A549 (cell line): ENCODE measurements at regions not wholly inside any gene's neighbourhood (a gene's known extent, or its start where the extent isn't known, plus 50 kb on each side); places are given as distances from the start of the nearest gene placed in this dataset.

Experiments
- ATAC-seq, 2 experiments: fragments of 200-7000 bp in 1 of 2; fragments of >200 bp in 1 of 2; cut with Nextera tagmentation in 1 of 2; cut with Tn5 transposase in 1 of 2; 3 replicates each; pipeline versions ENCODE4 v1.8.0 to v1.9.1; 2018 to 2020; ENCODE audit warnings: mild to moderate bottlenecking in 1 of 2, moderate library complexity in 1 of 2
- CTCF ChIA-PET: fragments of 300-600 bp; sonication (Branson Sonifier 250); formaldehyde crosslinking; extraction: SDS; loops from one replicate; lab custom pipeline; 2021; ENCODE audit warnings: antibody characterized with exemption, inconsistent platforms; lab: Yijun Ruan, JAX
- POLR2A ChIA-PET: fragments of 350-600 bp; formaldehyde crosslinking; extraction: SDS; loops from one replicate; lab custom pipeline; 2021; ENCODE audit warnings: antibody characterized with exemption, inconsistent platforms; lab: Yijun Ruan, JAX
- DNase-seq, 2 experiments: peaks; one replicate each; pipeline versions ENCODE4 v3.0.0 to v3.0.0-alpha.2; 2011 to 2016; ENCODE audit warnings: low read depth in 1 of 2, low spot score in 1 of 2
- FAIRE-seq: peaks from 2 replicates; lab custom pipeline; 2011; peaks lifted over from hg19 to GRCh38; lab: Jason Lieb, UNC
- H3K27ac ChIP-seq, 2 experiments: fragments of >200 bp; sonication (Bioruptor Twin); formaldehyde crosslinking; 3 replicates each; pipeline ENCODE4 v1.5.1; 2016 to 2017
- H3K4me1 ChIP-seq: fragments of >200 bp; sonication (Bioruptor Twin); formaldehyde crosslinking; 3 replicates; pipeline ENCODE4 v1.6.1; 2016
- H3K4me2 ChIP-seq: fragments of >200 bp; sonication (Bioruptor Twin); formaldehyde crosslinking; 3 replicates; pipeline ENCODE4 v1.6.1; 2016
- H3K4me3 ChIP-seq: fragments of >200 bp; sonication (Bioruptor Twin); formaldehyde crosslinking; 3 replicates; pipeline ENCODE4 v1.5.1; 2016
- H3K9me3 ChIP-seq: fragments of >200 bp; sonication (Bioruptor Twin); formaldehyde crosslinking; 3 replicates; pipeline ENCODE4 v1.6.1; 2016
- BHLHE40 ChIP-seq: IDR thresholded peaks from 2 replicates; pipeline ENCODE4 v1.6.1; 2012; ENCODE audit warnings: low read depth, low read length, inconsistent platforms
- CHD2 ChIP-seq: fragments of 150-350 bp; IDR thresholded peaks from 2 replicates; pipeline ENCODE4 v1.6.1; 2014; ENCODE audit warnings: low read length; ENCODE audit not compliant: partially characterized antibody
- EHMT2 ChIP-seq: fragments of 200-600 bp; sonication (generic); IDR thresholded peaks from 2 replicates; pipeline ENCODE4 v1.6.1; 2016; ENCODE audit warnings: antibody characterized with exemption, low read depth, mild to moderate bottlenecking, moderate library complexity
- FOSB ChIP-seq: fragments of 250-450 bp; sonication (Bioruptor Pico); IDR thresholded peaks from 2 replicates; pipeline ENCODE4 v1.5.0; 2020; ENCODE audit warnings: mild to moderate bottlenecking, moderate library complexity
- HEYL ChIP-seq: fragments of 250-450 bp; sonication (Bioruptor Pico); IDR thresholded peaks from 2 replicates; pipeline ENCODE4 v1.8.0; 2021; ENCODE audit warnings: mild to moderate bottlenecking, moderate library complexity
- HOXB13 ChIP-seq: fragments of 250-450 bp; sonication (Bioruptor Pico); IDR thresholded peaks from 2 replicates; pipeline ENCODE4 v1.5.0; 2020; ENCODE audit warnings: low read depth, mild to moderate bottlenecking, moderate library complexity
- HOXB5 ChIP-seq: fragments of 250-450 bp; sonication (Bioruptor Pico); IDR thresholded peaks from 2 replicates; pipeline ENCODE4 v1.5.0; 2020; ENCODE audit warnings: mild to moderate bottlenecking, moderate library complexity
- JUNB ChIP-seq: fragments of >200 bp; sonication (Bioruptor Twin); formaldehyde crosslinking; IDR thresholded peaks from 2 replicates; pipeline ENCODE4 v1.6.1; 2016
- KDM1A ChIP-seq: fragments of 200-600 bp; sonication (generic); IDR thresholded peaks from 2 replicates; pipeline ENCODE4 v1.6.1; 2016; ENCODE audit warnings: low read depth, mild to moderate bottlenecking
- POLR2AphosphoS2 ChIP-seq: conservative IDR thresholded peaks from 2 replicates; pipeline ENCODE4 v1.6.1; 2012; ENCODE audit warnings: low read length, improper control_type of control experiment, inconsistent platforms
- RFX5 ChIP-seq: fragments of 450-650 bp; IDR thresholded peaks from 2 replicates; pipeline ENCODE4 v1.7.1; 2014; ENCODE audit warnings: antibody characterized with exemption, mild to moderate bottlenecking, moderate library complexity
- SMC3 ChIP-seq: fragments of >200 bp; sonication (Bioruptor Twin); formaldehyde crosslinking; IDR thresholded peaks from 3 replicates; pipeline ENCODE4 v1.6.1; 2018; ENCODE audit warnings: inconsistent platforms
- SREBF2 ChIP-seq: fragments of 450-650 bp; IDR thresholded peaks from 2 replicates; pipeline ENCODE4 v1.6.1; 2014; ENCODE audit warnings: mild to moderate bottlenecking, moderate library complexity
- TFCP2L1 ChIP-seq: fragments of 250-450 bp; sonication (Bioruptor Pico); IDR thresholded peaks from 2 replicates; pipeline ENCODE4 v1.5.0; 2021; ENCODE audit warnings: mild to moderate bottlenecking
- TP53 ChIP-seq: fragments of 250-450 bp; sonication (Bioruptor Pico); IDR thresholded peaks from 2 replicates; pipeline ENCODE4 v1.5.0; 2021; ENCODE audit warnings: mild to moderate bottlenecking, moderate library complexity
- ZC3H11A ChIP-seq: fragments of 450-650 bp; IDR thresholded peaks from 2 replicates; pipeline ENCODE4 v1.6.1; 2014; ENCODE audit warnings: antibody characterized with exemption, mild to moderate bottlenecking
- ZFP36 ChIP-seq: fragments of 450-650 bp; IDR thresholded peaks from 2 replicates; pipeline ENCODE4 v1.6.1; 2014; ENCODE audit warnings: borderline replicate concordance; ENCODE audit not compliant: partially characterized antibody
- ZSCAN20 ChIP-seq: fragments of 250-450 bp; sonication (Bioruptor Pico); IDR thresholded peaks from 2 replicates; pipeline ENCODE4 v1.8.0; 2022; ENCODE audit warnings: mild to moderate bottlenecking, moderate library complexity
- WGBS: methylation state at CpG from one replicate; pipeline ENCODE4 v1.1.6; 2017; ENCODE audit errors: missing lambda C conversion rate; 5-methylcytosine and 5-hydroxymethylcytosine counted together
- TF ChIP-seq, protein P1 (sequence below): IDR thresholded peaks from 2 replicates; pipeline ENCODE4 v1.6.1; 2012
- TF ChIP-seq, protein P2 (sequence below): fragments of 450-650 bp; IDR thresholded peaks from 2 replicates; pipeline ENCODE4 v1.6.1; 2014; ENCODE audit warnings: antibody characterized with exemption
- TF ChIP-seq, protein P3 (sequence below): fragments of >200 bp; sonication (Bioruptor Twin); formaldehyde crosslinking; IDR thresholded peaks from 3 replicates; pipeline ENCODE4 v1.6.1; 2016
- TF ChIP-seq, protein P4 (sequence below): IDR thresholded peaks from 2 replicates; pipeline ENCODE4 v1.6.1; 2012; ENCODE audit warnings: low read depth, borderline replicate concordance
- TF ChIP-seq, protein P5 (sequence below): fragments of >200 bp; sonication (Bioruptor Twin); formaldehyde crosslinking; IDR thresholded peaks from 3 replicates; pipeline ENCODE4 v1.5.1; 2016
- TF ChIP-seq, protein P6 (sequence below): IDR thresholded peaks from 2 replicates; pipeline ENCODE4 v1.6.1; 2012

DNA sequence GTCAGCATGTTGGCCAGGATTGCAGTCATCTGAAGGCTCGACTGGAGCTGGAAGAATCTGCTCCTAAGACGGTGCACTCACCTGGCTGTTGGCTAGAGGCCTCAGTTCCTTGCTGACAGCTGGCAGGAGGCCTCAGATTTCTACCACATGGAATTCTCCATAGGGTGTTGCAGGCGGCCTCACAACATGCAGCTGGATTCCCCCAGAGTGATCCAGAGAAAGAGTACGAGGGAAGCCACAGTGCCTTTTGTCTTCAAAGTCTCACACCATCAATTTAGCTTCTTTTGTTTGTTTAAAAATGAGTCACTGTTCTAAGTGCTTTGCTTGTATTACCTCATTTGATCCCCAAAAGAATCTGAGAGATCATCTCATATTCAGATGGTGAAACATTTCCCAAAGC is 65.5 kb upstream of the FYN start:
- DNase-seq (no peak), FAIRE-seq (no peak), ATAC-seq (no peak; a peak in 1 of 6 replicates)
- CTCF ChIA-PET: no interaction called here
- no peaks in the 10 kb centered on the region for H3K4me1 ChIP-seq
- POLR2A ChIA-PET: interaction anchor here (1.0 kb wide), 1 partner anchor 20 kb away, joined by 4 read pairs; no protein-coding TSS in a partner anchor
- no peak overlapping the region for H3K4me2 ChIP-seq
- H3K4me3 ChIP-seq: no peak overlapping the region
- no peaks in the 10 kb centered on the region; the same call in 2 of the 3 replicates for H3K9me3 ChIP-seq
- WGBS: 14% methylated on average over 4 of the region's 4 CpGs
- H3K27ac ChIP-seq: no peak overlapping the region
- TF ChIP-seq, protein P1, sequence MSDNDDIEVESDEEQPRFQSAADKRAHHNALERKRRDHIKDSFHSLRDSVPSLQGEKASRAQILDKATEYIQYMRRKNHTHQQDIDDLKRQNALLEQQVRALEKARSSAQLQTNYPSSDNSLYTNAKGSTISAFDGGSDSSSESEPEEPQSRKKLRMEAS: no peak
- TF ChIP-seq TFCP2L1: no peak
- no peak for TF ChIP-seq BHLHE40
- no peak for TF ChIP-seq SMC3
- TF ChIP-seq, protein P2, sequence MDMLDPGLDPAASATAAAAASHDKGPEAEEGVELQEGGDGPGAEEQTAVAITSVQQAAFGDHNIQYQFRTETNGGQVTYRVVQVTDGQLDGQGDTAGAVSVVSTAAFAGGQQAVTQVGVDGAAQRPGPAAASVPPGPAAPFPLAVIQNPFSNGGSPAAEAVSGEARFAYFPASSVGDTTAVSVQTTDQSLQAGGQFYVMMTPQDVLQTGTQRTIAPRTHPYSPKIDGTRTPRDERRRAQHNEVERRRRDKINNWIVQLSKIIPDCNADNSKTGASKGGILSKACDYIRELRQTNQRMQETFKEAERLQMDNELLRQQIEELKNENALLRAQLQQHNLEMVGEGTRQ: no peak
- TF ChIP-seq TP53: no peak
- TF ChIP-seq ZFP36: no peak
- TF ChIP-seq RFX5: no peak
- TF ChIP-seq, protein P3, sequence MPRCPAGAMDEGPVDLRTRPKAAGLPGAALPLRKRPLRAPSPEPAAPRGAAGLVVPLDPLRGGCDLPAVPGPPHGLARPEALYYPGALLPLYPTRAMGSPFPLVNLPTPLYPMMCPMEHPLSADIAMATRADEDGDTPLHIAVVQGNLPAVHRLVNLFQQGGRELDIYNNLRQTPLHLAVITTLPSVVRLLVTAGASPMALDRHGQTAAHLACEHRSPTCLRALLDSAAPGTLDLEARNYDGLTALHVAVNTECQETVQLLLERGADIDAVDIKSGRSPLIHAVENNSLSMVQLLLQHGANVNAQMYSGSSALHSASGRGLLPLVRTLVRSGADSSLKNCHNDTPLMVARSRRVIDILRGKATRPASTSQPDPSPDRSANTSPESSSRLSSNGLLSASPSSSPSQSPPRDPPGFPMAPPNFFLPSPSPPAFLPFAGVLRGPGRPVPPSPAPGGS: no peak
- no peak for TF ChIP-seq POLR2AphosphoS2
- no peak for TF ChIP-seq CHD2
- no peak for TF ChIP-seq JUNB
- TF ChIP-seq HEYL (CRISPR knock-in tag): no peak

DNA sequence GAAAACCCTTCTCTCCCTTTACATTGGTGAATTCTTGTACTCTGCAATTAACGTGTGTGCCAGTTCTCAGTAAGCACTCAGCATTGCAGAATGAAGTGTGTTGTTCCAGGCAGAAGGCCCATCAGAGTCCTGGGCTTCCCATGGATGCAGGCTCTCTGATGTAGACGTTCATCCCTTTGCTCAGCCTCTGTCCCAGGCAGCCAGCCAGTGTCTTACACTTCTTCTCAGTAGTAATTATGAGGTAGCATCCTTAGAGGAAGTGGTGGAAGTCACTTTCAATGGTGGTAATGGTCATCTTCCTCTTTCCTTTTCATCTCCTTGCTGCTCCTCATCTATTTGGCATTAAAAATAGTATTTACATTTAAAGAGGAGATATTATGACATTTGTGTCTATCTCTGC is 66.7 kb upstream of the FYN start:
- Histone ChIP-seq H3K4me3 (no peak overlapping the region), H3K4me2 (no peak overlapping the region), H3K9me3 (no peaks in the 10 kb centered on the region; the same call in 2 of the 3 replicates), H3K27ac (no peak overlapping the region), H3K4me1 (no peaks in the 10 kb centered on the region)
- ChIA-PET CTCF (interaction anchor here (1.0 kb wide), 1 partner anchor 15 kb away, joined by 3 read pairs; no protein-coding TSS in a partner anchor), POLR2A (no interaction called here)
- ATAC-seq: no peak
- FAIRE-seq: no peak
- DNase-seq: no peak
- WGBS: 32% methylated on average over 2 of the region's 2 CpGs
- TF ChIP-seq, protein P4, sequence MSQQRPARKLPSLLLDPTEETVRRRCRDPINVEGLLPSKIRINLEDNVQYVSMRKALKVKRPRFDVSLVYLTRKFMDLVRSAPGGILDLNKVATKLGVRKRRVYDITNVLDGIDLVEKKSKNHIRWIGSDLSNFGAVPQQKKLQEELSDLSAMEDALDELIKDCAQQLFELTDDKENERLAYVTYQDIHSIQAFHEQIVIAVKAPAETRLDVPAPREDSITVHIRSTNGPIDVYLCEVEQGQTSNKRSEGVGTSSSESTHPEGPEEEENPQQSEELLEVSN: no peak
- TF ChIP-seq FOSB (CRISPR knock-in tag): no peak
- no peak for TF ChIP-seq KDM1A
- TF ChIP-seq HOXB5: no peak
- no peak for TF ChIP-seq ZC3H11A

DNA sequence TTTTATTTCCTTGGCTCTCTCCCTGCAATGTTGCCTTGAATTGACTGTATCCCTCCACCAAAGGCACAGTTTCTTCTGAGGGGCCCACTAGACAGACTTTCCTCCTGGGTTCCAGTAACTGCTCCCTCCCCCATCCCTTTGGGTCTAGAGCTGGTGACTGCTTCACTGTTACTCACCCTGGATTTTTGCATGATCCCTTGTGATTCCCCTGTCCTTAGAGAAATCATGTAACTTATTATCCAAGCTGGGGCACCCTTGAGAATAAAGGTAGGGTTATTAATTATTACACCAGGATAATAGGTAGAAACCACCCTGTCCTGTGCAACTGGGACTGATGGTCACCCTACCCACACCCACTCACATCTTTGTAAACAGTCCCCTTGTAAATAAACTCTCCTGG is 67.5 kb upstream of the FYN start:
- ChIA-PET POLR2A (no interaction called here), CTCF (no interaction called here)
- no peak overlapping the region for H3K27ac ChIP-seq
- H3K9me3 ChIP-seq: no peaks in the 10 kb centered on the region; the same call in 2 of the 3 replicates
- TF ChIP-seq POLR2AphosphoS2 (no peak), HOXB13 (CRISPR knock-in tag) (no peak), HOXB5 (no peak), TP53 (no peak), EHMT2 (no peak), ZSCAN20 (no peak), SREBF2 (no peak)
- TF ChIP-seq, protein P1: no peak
- TF ChIP-seq, protein P5, sequence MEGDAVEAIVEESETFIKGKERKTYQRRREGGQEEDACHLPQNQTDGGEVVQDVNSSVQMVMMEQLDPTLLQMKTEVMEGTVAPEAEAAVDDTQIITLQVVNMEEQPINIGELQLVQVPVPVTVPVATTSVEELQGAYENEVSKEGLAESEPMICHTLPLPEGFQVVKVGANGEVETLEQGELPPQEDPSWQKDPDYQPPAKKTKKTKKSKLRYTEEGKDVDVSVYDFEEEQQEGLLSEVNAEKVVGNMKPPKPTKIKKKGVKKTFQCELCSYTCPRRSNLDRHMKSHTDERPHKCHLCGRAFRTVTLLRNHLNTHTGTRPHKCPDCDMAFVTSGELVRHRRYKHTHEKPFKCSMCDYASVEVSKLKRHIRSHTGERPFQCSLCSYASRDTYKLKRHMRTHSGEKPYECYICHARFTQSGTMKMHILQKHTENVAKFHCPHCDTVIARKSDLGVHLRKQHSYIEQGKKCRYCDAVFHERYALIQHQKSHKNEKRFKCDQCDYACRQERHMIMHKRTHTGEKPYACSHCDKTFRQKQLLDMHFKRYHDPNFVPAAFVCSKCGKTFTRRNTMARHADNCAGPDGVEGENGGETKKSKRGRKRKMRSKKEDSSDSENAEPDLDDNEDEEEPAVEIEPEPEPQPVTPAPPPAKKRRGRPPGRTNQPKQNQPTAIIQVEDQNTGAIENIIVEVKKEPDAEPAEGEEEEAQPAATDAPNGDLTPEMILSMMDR: no peak
- TF ChIP-seq, protein P6, sequence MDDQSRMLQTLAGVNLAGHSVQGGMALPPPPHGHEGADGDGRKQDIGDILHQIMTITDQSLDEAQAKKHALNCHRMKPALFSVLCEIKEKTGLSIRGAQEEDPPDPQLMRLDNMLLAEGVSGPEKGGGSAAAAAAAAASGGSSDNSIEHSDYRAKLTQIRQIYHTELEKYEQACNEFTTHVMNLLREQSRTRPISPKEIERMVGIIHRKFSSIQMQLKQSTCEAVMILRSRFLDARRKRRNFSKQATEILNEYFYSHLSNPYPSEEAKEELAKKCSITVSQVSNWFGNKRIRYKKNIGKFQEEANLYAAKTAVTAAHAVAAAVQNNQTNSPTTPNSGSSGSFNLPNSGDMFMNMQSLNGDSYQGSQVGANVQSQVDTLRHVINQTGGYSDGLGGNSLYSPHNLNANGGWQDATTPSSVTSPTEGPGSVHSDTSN: no peak
- DNase-seq (no peak), FAIRE-seq (no peak), ATAC-seq (no peak)
- H3K4me3 ChIP-seq: no peak overlapping the region
- H3K4me1 ChIP-seq: no peaks in the 10 kb centered on the region
- H3K4me2 ChIP-seq: no peak overlapping the region
